PC-9 (cell line): ENCODE measurements at regions not wholly inside any gene's neighbourhood (a gene's known extent, or its start where the extent isn't known, plus 50 kb on each side); places are given as distances from the start of the nearest gene placed in this dataset.

Experiments used
- CTCF ChIP-seq: fragments of 200-600 bp; sonication (generic); conservative IDR thresholded peaks from 2 replicates; pipeline ENCODE4 v1.6.1; 2017; ENCODE audit warnings: mixed run types, antibody characterized with exemption, mild to moderate bottlenecking, moderate library complexity
- EZH2 ChIP-seq: fragments of 200-600 bp; sonication (generic); IDR thresholded peaks from 2 replicates; pipeline ENCODE4 v1.8.0; 2017; ENCODE audit warnings: antibody characterized with exemption, low read depth

- TF ChIP-seq CTCF (no peak), EZH2 (no peak)
Observed at GRCh38 chr4:149280806-149281205, 534.8 kb downstream of the IQCM start.
